ENCODE measurements at regions not wholly inside any gene's neighbourhood (a gene's known extent, or its start where the extent isn't known, plus 50 kb on each side); places are given as distances from the start of the nearest gene placed in this dataset.

DNA sequence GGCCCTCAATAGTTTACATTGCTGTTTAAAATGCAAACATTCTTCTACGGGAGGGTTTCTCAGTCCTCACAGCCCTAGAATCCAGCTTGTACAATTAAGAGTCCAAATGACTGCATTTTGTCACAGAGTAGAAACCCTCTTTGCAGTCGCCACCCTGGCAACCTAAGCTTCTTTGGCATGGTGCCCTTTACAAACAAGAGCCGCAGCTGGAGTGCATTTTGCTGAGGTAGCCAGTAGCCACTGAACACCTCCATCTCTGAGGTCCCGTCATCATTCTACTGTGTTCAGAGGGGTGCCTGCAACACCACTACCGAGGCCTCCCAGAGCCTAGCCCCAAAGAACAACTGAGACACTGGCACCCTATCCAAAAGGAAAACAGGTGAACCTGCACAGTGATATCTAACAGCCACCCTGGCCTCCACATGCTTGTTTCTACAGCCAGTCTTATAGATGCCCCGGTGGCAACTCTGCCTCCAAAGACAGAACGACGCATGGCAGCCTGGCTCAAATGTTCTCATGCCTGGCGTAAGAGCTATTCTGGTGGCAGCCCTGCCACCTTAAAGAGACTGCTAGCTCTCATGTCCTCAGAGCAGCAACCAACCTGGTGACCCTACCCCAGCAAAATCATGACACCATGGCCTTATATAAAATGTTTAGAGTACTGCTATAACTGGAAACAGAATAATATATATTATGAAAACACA is 801.9 kb downstream of the TECRL start:
- no peaks in the 10 kb centered on the region for H3K27me3 ChIP-seq (replicated peaks in 1 of 2; ENCODE audit: control insufficient read depth in 2 of 2, insufficient read depth in 2 of 2, low read length in 1 of 2)
- no peak overlapping the region for H3K4me2 ChIP-seq (ENCODE audit: control insufficient read depth, insufficient read depth)
- H3K79me2 ChIP-seq (ENCODE audit: control insufficient read depth, insufficient read depth, low read length) = no peaks in the 10 kb centered on the region
- no peaks in the 10 kb centered on the region for H3K4me1 ChIP-seq (ENCODE audit: control insufficient read depth, insufficient read depth, low read length)
- ChIA-PET POLR2A (no interaction called here), SMC1A (ENCODE audit: uncharacterized antibody, unreplicated experiment) (interaction anchor here (0.7 to 1.4 kb wide), 4 partner anchors 40 to 89 kb away, joined by 3 to 4 read pairs (median 3); no protein-coding TSS in a partner anchor), RAD21 (ENCODE audit: unreplicated experiment) (interaction anchor here (1.1 to 2.1 kb wide), 2 partner anchors 10 to 12 kb away, joined by 6 to 8 read pairs; no protein-coding TSS in a partner anchor), CTCF (interaction anchor here (1.0 to 1.3 kb wide), 2 partner anchors 12 to 35 kb away, joined by 3 to 5 read pairs; no protein-coding TSS in a partner anchor)
- H2AFZ ChIP-seq (ENCODE audit: control insufficient read depth, low read depth, low read length) = no peak overlapping the region
- H3K36me3 ChIP-seq (ENCODE audit: control insufficient read depth in 2 of 2, insufficient read depth in 2 of 2, low read length in 1 of 2) = no peaks in the 10 kb centered on the region
- no peak for TF ChIP-seq MTA2 (IDR thresholded peaks at IDR 0.05; ENCODE audit: low read depth)
- TF ChIP-seq GABPA (IDR thresholded peaks at IDR 0.05; ENCODE audit: low read depth) = no peak
- no peak for TF ChIP-seq POLR2A (IDR thresholded peaks at IDR 0.05; ENCODE audit: low read depth, low read length)
- no peak for TF ChIP-seq PAX5 (IDR thresholded peaks at IDR 0.05; ENCODE audit: borderline replicate concordance, low read depth, low read length)
- TF ChIP-seq HDAC6 (IDR thresholded peaks at IDR 0.05; ENCODE audit: unreplicated experiment) = no peak
- TF ChIP-seq, protein P1, sequence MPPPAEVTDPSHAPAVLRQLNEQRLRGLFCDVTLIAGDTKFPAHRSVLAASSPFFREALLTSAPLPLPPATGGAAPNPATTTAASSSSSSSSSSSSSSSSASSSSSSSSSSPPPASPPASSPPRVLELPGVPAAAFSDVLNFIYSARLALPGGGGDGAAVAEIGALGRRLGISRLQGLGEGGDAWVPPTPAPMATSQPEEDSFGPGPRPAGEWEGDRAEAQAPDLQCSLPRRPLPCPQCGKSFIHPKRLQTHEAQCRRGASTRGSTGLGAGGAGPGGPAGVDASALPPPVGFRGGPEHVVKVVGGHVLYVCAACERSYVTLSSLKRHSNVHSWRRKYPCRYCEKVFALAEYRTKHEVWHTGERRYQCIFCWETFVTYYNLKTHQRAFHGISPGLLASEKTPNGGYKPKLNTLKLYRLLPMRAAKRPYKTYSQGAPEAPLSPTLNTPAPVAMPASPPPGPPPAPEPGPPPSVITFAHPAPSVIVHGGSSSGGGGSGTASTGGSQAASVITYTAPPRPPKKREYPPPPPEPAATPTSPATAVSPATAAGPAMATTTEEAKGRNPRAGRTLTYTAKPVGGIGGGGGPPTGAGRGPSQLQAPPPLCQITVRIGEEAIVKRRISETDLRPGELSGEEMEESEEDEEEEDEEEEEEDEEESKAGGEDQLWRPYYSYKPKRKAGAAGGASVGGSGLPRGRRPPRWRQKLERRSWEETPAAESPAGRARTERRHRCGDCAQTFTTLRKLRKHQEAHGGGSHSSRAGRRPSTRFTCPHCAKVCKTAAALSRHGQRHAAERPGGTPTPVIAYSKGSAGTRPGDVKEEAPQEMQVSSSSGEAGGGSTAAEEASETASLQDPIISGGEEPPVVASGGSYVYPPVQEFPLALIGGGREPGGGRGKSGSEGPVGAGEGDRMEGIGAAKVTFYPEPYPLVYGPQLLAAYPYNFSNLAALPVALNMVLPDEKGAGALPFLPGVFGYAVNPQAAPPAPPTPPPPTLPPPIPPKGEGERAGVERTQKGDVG (CRISPR knock-in tag; IDR thresholded peaks at IDR 0.05) = no peak
- TF ChIP-seq TARDBP (IDR thresholded peaks at IDR 0.05; ENCODE audit: borderline replicate concordance) = no peak
- TF ChIP-seq STAT3 (IDR thresholded peaks at IDR 0.05; ENCODE audit: low read depth, low read length) = no peak
- no peak for TF ChIP-seq RBBP5 (conservative IDR thresholded peaks at IDR 0.05)
- no peak for TF ChIP-seq JUND (IDR thresholded peaks at IDR 0.05; ENCODE audit: low read depth, low read length)
- TF ChIP-seq ZNF207 (IDR thresholded peaks at IDR 0.05; ENCODE audit: borderline replicate concordance) = no peak
- TF ChIP-seq SREBF2 (IDR thresholded peaks at IDR 0.05; ENCODE audit: low read length) = no peak
- TF ChIP-seq RELA (IDR thresholded peaks at IDR 0.05; ENCODE audit: borderline replicate concordance, partially characterized antibody) = no peak
- TF ChIP-seq, protein P2, sequence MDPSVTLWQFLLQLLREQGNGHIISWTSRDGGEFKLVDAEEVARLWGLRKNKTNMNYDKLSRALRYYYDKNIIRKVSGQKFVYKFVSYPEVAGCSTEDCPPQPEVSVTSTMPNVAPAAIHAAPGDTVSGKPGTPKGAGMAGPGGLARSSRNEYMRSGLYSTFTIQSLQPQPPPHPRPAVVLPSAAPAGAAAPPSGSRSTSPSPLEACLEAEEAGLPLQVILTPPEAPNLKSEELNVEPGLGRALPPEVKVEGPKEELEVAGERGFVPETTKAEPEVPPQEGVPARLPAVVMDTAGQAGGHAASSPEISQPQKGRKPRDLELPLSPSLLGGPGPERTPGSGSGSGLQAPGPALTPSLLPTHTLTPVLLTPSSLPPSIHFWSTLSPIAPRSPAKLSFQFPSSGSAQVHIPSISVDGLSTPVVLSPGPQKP (IDR thresholded peaks at IDR 0.05; ENCODE audit: low read depth, low read length) = no peak
- no peak for TF ChIP-seq FOXM1 (IDR thresholded peaks at IDR 0.05; ENCODE audit: low read depth, low read length)
- intact Hi-C loops (cut with micrococcal nuclease; ENCODE audit: unreplicated experiment) (no loop called here), in situ Hi-C loops (cut with MboI) (no loop called here)
- BruUV-seq (replicated peaks) = no TSS peak
- ATAC-seq = no peak; the same call in 2 of the 3 replicates
- no peak overlapping the region for H3K27ac ChIP-seq (ENCODE audit: control insufficient read depth, insufficient read depth)
- no peaks in the 10 kb centered on the region for H3K9me3 ChIP-seq (replicated peaks; ENCODE audit: control insufficient read depth, insufficient read depth, low read length)
- no peak overlapping the region for H3K4me3 ChIP-seq
- 38% methylated on average over 9 of the region's 9 CpGs for WGBS (ENCODE audit: insufficient coverage, insufficient replicate concordance, low lambda C conversion rate, missing lambda C conversion rate)
- no peak for DNase-seq (ENCODE audit: low read depth, low spot score)
- FAIRE-seq = no peak
- no peaks in the 10 kb centered on the region for H4K20me1 ChIP-seq (ENCODE audit: control insufficient read depth, insufficient read depth)
- H3K9ac ChIP-seq (ENCODE audit: control insufficient read depth, insufficient read depth, low read length) = no peak overlapping the region

All from GM12878 (cell line).